GM23338 (cell line): ENCODE measurements at regions not wholly inside any gene's neighbourhood (a gene's known extent, or its start where the extent isn't known, plus 50 kb on each side); places are given as distances from the start of the nearest gene placed in this dataset.

Experiments
- EZH2phosphoT487 ChIP-seq: fragments of 200-600 bp; sonication (generic); IDR thresholded peaks from one replicate; pipeline ENCODE4 v1.8.1; 2018; ENCODE audit warnings: antibody characterized with exemption; ENCODE audit not compliant: unreplicated experiment
- REST ChIP-seq: IDR thresholded peaks from one replicate; pipeline ENCODE4 v1.6.1; 2018; ENCODE audit warnings: antibody characterized with exemption; ENCODE audit not compliant: unreplicated experiment
- STAT1 ChIP-seq: IDR thresholded peaks from one replicate; pipeline ENCODE4 v1.6.1; 2016; ENCODE audit warnings: antibody characterized with exemption; ENCODE audit not compliant: unreplicated experiment
- TF ChIP-seq, protein P1 (sequence below), 2 experiments: fragments of 200-600 bp in 1 of 2; sonication (generic) in 1 of 2; conservative IDR thresholded peaks; 2 replicates each; pipeline versions ENCODE4 v1.5.1 to v1.6.1; 2016 to 2017; ENCODE audit warnings: antibody characterized with exemption in 2 of 2, low read depth in 2 of 2, mild to moderate bottlenecking in 2 of 2, moderate library complexity in 1 of 2

- TF ChIP-seq, protein P1, sequence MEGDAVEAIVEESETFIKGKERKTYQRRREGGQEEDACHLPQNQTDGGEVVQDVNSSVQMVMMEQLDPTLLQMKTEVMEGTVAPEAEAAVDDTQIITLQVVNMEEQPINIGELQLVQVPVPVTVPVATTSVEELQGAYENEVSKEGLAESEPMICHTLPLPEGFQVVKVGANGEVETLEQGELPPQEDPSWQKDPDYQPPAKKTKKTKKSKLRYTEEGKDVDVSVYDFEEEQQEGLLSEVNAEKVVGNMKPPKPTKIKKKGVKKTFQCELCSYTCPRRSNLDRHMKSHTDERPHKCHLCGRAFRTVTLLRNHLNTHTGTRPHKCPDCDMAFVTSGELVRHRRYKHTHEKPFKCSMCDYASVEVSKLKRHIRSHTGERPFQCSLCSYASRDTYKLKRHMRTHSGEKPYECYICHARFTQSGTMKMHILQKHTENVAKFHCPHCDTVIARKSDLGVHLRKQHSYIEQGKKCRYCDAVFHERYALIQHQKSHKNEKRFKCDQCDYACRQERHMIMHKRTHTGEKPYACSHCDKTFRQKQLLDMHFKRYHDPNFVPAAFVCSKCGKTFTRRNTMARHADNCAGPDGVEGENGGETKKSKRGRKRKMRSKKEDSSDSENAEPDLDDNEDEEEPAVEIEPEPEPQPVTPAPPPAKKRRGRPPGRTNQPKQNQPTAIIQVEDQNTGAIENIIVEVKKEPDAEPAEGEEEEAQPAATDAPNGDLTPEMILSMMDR (conservative IDR thresholded peaks at IDR 0.05; ENCODE audit: low read depth in 2 of 2), result no peak
- no peak for TF ChIP-seq STAT1
- no peak for TF ChIP-seq EZH2phosphoT487
- no peak for TF ChIP-seq REST
Observed at GRCh38 chr4:153090181-153090580, 114.1 kb upstream of the TRIM2 start.
